Endothelial cell of umbilical vein (primary cell): ENCODE measurements at regions not wholly inside any gene's neighbourhood (a gene's known extent, or its start where the extent isn't known, plus 50 kb on each side); places are given as distances from the start of the nearest gene placed in this dataset.

ENCODE experiments used
- BruUV-seq: library from RNA; stranded (reverse); fragments of 400-500 nt; replicated peaks from 2 replicates; lab custom pipeline; 2021; lab: Mats Ljungman, UMichigan
- CTCF ChIA-PET: fragments of 300-600, 350-600 bp; sonication (Branson Sonifier 250); formaldehyde crosslinking; loops from one replicate; lab custom pipeline; 2021; ENCODE audit warnings: antibody characterized with exemption, inconsistent platforms; lab: Charles Lee
- POLR2A ChIA-PET: fragments of 300-600, 350-600 bp; sonication (Branson Sonifier 250); formaldehyde crosslinking; loops from one replicate; lab custom pipeline; 2021; ENCODE audit warnings: antibody characterized with exemption, inconsistent platforms; lab: Charles Lee
- DNase-seq: peaks from one replicate; pipeline ENCODE4 v3.0.0-alpha.2; 2011; ENCODE audit warnings: low read depth, low spot score
- FAIRE-seq: peaks from 2 replicates; lab custom pipeline; 2011; peaks lifted over from hg19 to GRCh38; lab: Jason Lieb, UNC
- H2AFZ ChIP-seq: 2 replicates; pipeline ENCODE4 v1.6.0; 2012; ENCODE audit warnings: low read depth, low read length, control low read depth, inconsistent platforms
- H3K27ac ChIP-seq: 2 replicates; pipeline ENCODE4 v1.5.1; 2011; ENCODE audit warnings: low read depth, mild to moderate bottlenecking, control low read depth, low read length, moderate library complexity; ENCODE audit not compliant: insufficient read depth
- H3K27me3 ChIP-seq, 2 experiments: 2 replicates each; pipeline versions ENCODE4 v1.6.0 to v1.6.1; 2011; ENCODE audit warnings: low read length in 2 of 2, mixed read lengths in 1 of 2; ENCODE audit not compliant: control insufficient read depth in 2 of 2, insufficient read depth in 2 of 2
- H3K36me3 ChIP-seq, 2 experiments: 2 replicates in 1 of 2; 3 replicates in 1 of 2; pipeline ENCODE4 v1.5.1; 2011; ENCODE audit warnings: low read length in 2 of 2, mild to moderate bottlenecking in 1 of 2, moderate library complexity in 1 of 2; ENCODE audit not compliant: control insufficient read depth in 2 of 2, insufficient read depth in 2 of 2; ENCODE audit errors: extremely low read depth in 1 of 2
- H3K4me1 ChIP-seq: 3 replicates; pipeline ENCODE4 v1.5.1; 2011; ENCODE audit warnings: mild to moderate bottlenecking, low read length; ENCODE audit not compliant: control insufficient read depth, insufficient read depth; ENCODE audit errors: extremely low read depth
- H3K4me2 ChIP-seq: 2 replicates; pipeline ENCODE4 v1.6.1; 2011; ENCODE audit warnings: low read length, control low read depth, mixed read lengths; ENCODE audit not compliant: insufficient read depth
- H3K4me3 ChIP-seq, 3 experiments: fragments of 200-600 bp in 1 of 3; sonication (generic), shearing (Covaris generic) in 1 of 3; replicated peaks in 1 of 3; 2 replicates each; pipeline ENCODE4 v1.5.1; 2011 to 2016; ENCODE audit warnings: control low read depth in 3 of 3, low read length in 3 of 3, mild to moderate bottlenecking in 2 of 3, inconsistent platforms in 1 of 3, low read depth in 1 of 3, moderate library complexity in 1 of 3; ENCODE audit not compliant: insufficient read depth in 1 of 3
- H3K79me2 ChIP-seq: 2 replicates; pipeline ENCODE4 v1.6.0; 2012; ENCODE audit warnings: low read length, inconsistent platforms; ENCODE audit not compliant: control insufficient read depth, insufficient read depth
- H3K9ac ChIP-seq: replicated peaks from 2 replicates; pipeline ENCODE3; 2011; ENCODE audit warnings: low read length, control low read depth; ENCODE audit not compliant: insufficient read depth; ENCODE audit errors: extremely low read depth
- H3K9me1 ChIP-seq: replicated peaks from 3 replicates; pipeline ENCODE4 v1.6.0; 2011; ENCODE audit warnings: mild to moderate bottlenecking, low read length; ENCODE audit not compliant: control insufficient read depth, insufficient read depth; ENCODE audit errors: extremely low read depth
- H3K9me3 ChIP-seq: replicated peaks from 2 replicates; pipeline ENCODE4 v1.5.1; 2012; ENCODE audit warnings: low read length, inconsistent platforms; ENCODE audit not compliant: control insufficient read depth, insufficient read depth
- H4K20me1 ChIP-seq: replicated peaks from 2 replicates; pipeline ENCODE3; 2011; ENCODE audit warnings: mild to moderate bottlenecking, low read length; ENCODE audit not compliant: control insufficient read depth, insufficient read depth; ENCODE audit errors: extremely low read depth
- CTCF ChIP-seq, 2 donors: IDR thresholded peaks; 1 replicate in 1 of 2; 2 replicates in 1 of 2; pipeline ENCODE4 v1.5.1; 2011; ENCODE audit warnings: low read length in 2 of 2, mild to moderate bottlenecking in 2 of 2, moderate library complexity in 2 of 2, control low read depth in 1 of 2, inconsistent platforms in 1 of 2, low read depth in 1 of 2; ENCODE audit not compliant: insufficient read depth in 1 of 2; ENCODE audit errors: extremely low read depth in 1 of 2
- EZH2 ChIP-seq: IDR thresholded peaks from 2 replicates; pipeline ENCODE4 v1.6.1; 2012; ENCODE audit warnings: borderline replicate concordance, low read depth, mild to moderate bottlenecking, moderate library complexity, low read length, inconsistent platforms; ENCODE audit not compliant: severe bottlenecking
- FOS ChIP-seq: IDR thresholded peaks from 2 replicates; pipeline ENCODE4 v1.6.1; 2011; ENCODE audit warnings: mild to moderate bottlenecking, low read length, moderate library complexity, borderline replicate concordance; ENCODE audit not compliant: insufficient read depth
- GATA2 ChIP-seq: IDR thresholded peaks from 2 replicates; pipeline ENCODE4 v1.7.0; 2011; ENCODE audit warnings: low read depth, mild to moderate bottlenecking, moderate library complexity, mixed read lengths, low read length; ENCODE audit not compliant: insufficient read length, insufficient read depth
- JUN ChIP-seq: IDR thresholded peaks from 2 replicates; pipeline ENCODE4 v1.6.1; 2011; ENCODE audit warnings: borderline replicate concordance, low read depth; ENCODE audit not compliant: insufficient read length, insufficient read depth
- MYC ChIP-seq: IDR thresholded peaks from one replicate; pipeline ENCODE4 v1.6.1; 2011; ENCODE audit warnings: mild to moderate bottlenecking, low read depth, low read length
- POLR2A ChIP-seq: IDR thresholded peaks from 2 replicates; pipeline ENCODE4 v1.6.1; 2012; ENCODE audit warnings: low read depth, mild to moderate bottlenecking, control low read depth, low read length
- POLR2AphosphoS5 ChIP-seq: IDR thresholded peaks from 2 replicates; pipeline ENCODE4 v1.6.1; 2012; ENCODE audit warnings: low read depth, mild to moderate bottlenecking, control low read depth, low read length, moderate library complexity; ENCODE audit not compliant: insufficient read depth
- dilution Hi-C: fragments of 300-500 bp; cut with MboI; formaldehyde crosslinking; loops from one replicate; pipeline ENCODE4 v1.15.0; 2019; ENCODE audit warnings: low sequenced_read_pairs; ENCODE audit not compliant: extremely low pct_ligation_motif_present
- intact Hi-C: fragments of 100-400 bp; cut with micrococcal nuclease; formaldehyde crosslinking; loops from one replicate; pipeline ENCODE4 v1.10.0; 2022
- TF ChIP-seq, protein P1 (sequence below): IDR thresholded peaks from 2 replicates; pipeline ENCODE4 v1.6.1; 2011; ENCODE audit not compliant: insufficient read depth, insufficient read length

GRCh38 chrX:121109986-121110385 lies 62.6 kb downstream of the GLUD2 start:
- no peak overlapping the region for H3K4me3 ChIP-seq
- POLR2A ChIA-PET: no interaction called here
- no peak overlapping the region for H3K4me2 ChIP-seq
- H3K9me3 ChIP-seq: no peaks in the 10 kb centered on the region
- H2AFZ ChIP-seq: no peak overlapping the region
- H3K9me1 ChIP-seq: no peaks in the 10 kb centered on the region
- H3K27me3 ChIP-seq: no peaks in the 10 kb centered on the region
- no peaks in the 10 kb centered on the region for H3K79me2 ChIP-seq
- no peak overlapping the region for H3K27ac ChIP-seq
- BruUV-seq: no TSS peak
- no peak overlapping the region for H3K9ac ChIP-seq
- DNase-seq (no peak), FAIRE-seq (no peak)
- intact Hi-C loops: no loop called here
- TF ChIP-seq POLR2A (no peak), JUN (no peak), MYC (no peak), FOS (no peak), EZH2 (no peak), GATA2 (no peak), POLR2AphosphoS5 (no peak), CTCF (IDR thresholded peaks at IDR 0.05; ENCODE audit: extremely low read depth in 1 of 2, insufficient read depth in 1 of 2, low read depth in 1 of 2, low read length in 2 of 2) (no peak)
- TF ChIP-seq, protein P1, sequence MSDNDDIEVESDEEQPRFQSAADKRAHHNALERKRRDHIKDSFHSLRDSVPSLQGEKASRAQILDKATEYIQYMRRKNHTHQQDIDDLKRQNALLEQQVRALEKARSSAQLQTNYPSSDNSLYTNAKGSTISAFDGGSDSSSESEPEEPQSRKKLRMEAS: no peak
- H3K4me1 ChIP-seq: no peaks in the 10 kb centered on the region
- CTCF ChIA-PET: no interaction called here
- no peaks in the 10 kb centered on the region for H4K20me1 ChIP-seq
- dilution Hi-C loops: no loop called here
- no peaks in the 10 kb centered on the region for H3K36me3 ChIP-seq
